ENCODE measurements at regions not wholly inside any gene's neighbourhood (a gene's known extent, or its start where the extent isn't known, plus 50 kb on each side); places are given as distances from the start of the nearest gene placed in this dataset.

- Histone ChIP-seq H3K36me3 (ENCODE audit: control insufficient read depth in 2 of 2, extremely low read depth in 1 of 2, insufficient read depth in 2 of 2, low read length in 2 of 2) (no peaks in the 10 kb centered on the region), H3K4me3 (ENCODE audit: control insufficient read depth in 2 of 3, extremely low read depth in 1 of 3, insufficient read depth in 2 of 3, low read depth in 1 of 3, low read length in 3 of 3) (no peak overlapping the region), H4K20me1 (ENCODE audit: control insufficient read depth, extremely low read depth, insufficient read depth, low read length) (no peaks in the 10 kb centered on the region), H3K9me3 (ENCODE audit: control insufficient read depth, low read depth, low read length) (peaks cover 2% of the 10 kb centered on the region), H3K9me1 (ENCODE audit: control insufficient read depth, extremely low read depth, insufficient read depth, low read length) (no peaks in the 10 kb centered on the region), H3K79me2 (ENCODE audit: control insufficient read depth, insufficient read depth, low read length) (no peaks in the 10 kb centered on the region), H3K4me2 (ENCODE audit: control insufficient read depth, extremely low read depth, insufficient read depth, low read depth, low read length) (no peak overlapping the region), H2AFZ (ENCODE audit: control insufficient read depth, low read length) (no peak overlapping the region), H3K4me1 (ENCODE audit: control insufficient read depth, extremely low read depth, insufficient read depth, low read length) (no peaks in the 10 kb centered on the region), H3K27ac (ENCODE audit: control insufficient read depth, insufficient read depth, low read length) (no peak overlapping the region), H3K9ac (ENCODE audit: control insufficient read depth, extremely low read depth, insufficient read depth, low read length) (no peak overlapping the region), H3K27me3 (ENCODE audit: control insufficient read depth, extremely low read depth, insufficient read depth, low read length) (no peaks in the 10 kb centered on the region)
- dilution Hi-C loops (cut with MboI; ENCODE audit: extremely low pct_ligation_motif_present, low sequenced_read_pairs), result no loop called here
- FAIRE-seq, result no peak
- TF ChIP-seq EZH2 (IDR thresholded peaks at IDR 0.05; ENCODE audit: low read length) (no peak), CTCF (optimal IDR thresholded peaks at IDR 0.05 in 1 of 3, IDR thresholded peaks at IDR 0.05 in 1 of 3, conservative IDR thresholded peaks at IDR 0.05 in 1 of 3; ENCODE audit: extremely low read depth in 1 of 3, insufficient read depth in 2 of 3, low read length in 3 of 3) (no peak)
- no peak for DNase-seq (ENCODE audit: low read depth, low spot score)
These were observed 480.2 kb downstream of the SMARCA1 start for GRCh38 chrX:129043138-129043537.

DNA sequence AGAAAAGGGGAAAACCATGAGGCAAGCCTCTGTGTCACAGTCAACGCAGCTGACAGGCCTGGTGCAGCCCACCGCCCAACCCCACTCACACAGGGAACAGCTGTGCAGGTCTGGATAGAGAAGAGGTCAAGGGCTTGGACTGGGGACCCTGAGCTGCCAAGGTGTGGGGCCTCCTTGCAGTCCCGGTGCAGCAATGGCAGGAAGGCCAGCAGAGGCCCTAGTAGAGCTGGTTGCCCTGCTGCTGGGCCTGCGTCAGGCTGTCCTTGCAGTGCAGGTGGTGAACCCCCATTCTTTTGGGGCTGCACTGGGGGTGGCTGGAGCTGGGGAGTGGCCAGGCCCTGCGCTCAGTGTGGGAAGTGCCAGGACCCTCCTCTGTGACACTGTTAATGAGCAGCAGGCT, 482.0 kb downstream of the SMARCA1 start:
- H3K9me1 ChIP-seq (ENCODE audit: control insufficient read depth, extremely low read depth, insufficient read depth, low read length), result no peaks in the 10 kb centered on the region

More for the DNA sequence above, 482.0 kb downstream of the SMARCA1 start:
- DNase-seq (ENCODE audit: low read depth, low spot score) (no peak), FAIRE-seq (no peak)
- H3K9me3 ChIP-seq (ENCODE audit: control insufficient read depth, low read depth, low read length), result peaks cover 2% of the 10 kb centered on the region
- no peaks in the 10 kb centered on the region for H3K4me1 ChIP-seq (ENCODE audit: control insufficient read depth, extremely low read depth, insufficient read depth, low read length)
- no peaks in the 10 kb centered on the region for H3K79me2 ChIP-seq (ENCODE audit: control insufficient read depth, insufficient read depth, low read length)
- no peak overlapping the region for H3K4me2 ChIP-seq (ENCODE audit: control insufficient read depth, extremely low read depth, insufficient read depth, low read depth, low read length)
- H4K20me1 ChIP-seq (ENCODE audit: control insufficient read depth, extremely low read depth, insufficient read depth, low read length), result no peaks in the 10 kb centered on the region
- no peak overlapping the region for H3K9ac ChIP-seq (ENCODE audit: control insufficient read depth, extremely low read depth, insufficient read depth, low read length)
- H3K36me3 ChIP-seq (ENCODE audit: control insufficient read depth in 2 of 2, extremely low read depth in 1 of 2, insufficient read depth in 2 of 2, low read length in 2 of 2), result no peaks in the 10 kb centered on the region
- TF ChIP-seq CTCF (optimal IDR thresholded peaks at IDR 0.05 in 1 of 3, IDR thresholded peaks at IDR 0.05 in 1 of 3, conservative IDR thresholded peaks at IDR 0.05 in 1 of 3; ENCODE audit: extremely low read depth in 1 of 3, insufficient read depth in 2 of 3, low read length in 3 of 3) (no peak), EZH2 (IDR thresholded peaks at IDR 0.05; ENCODE audit: low read length) (no peak)
- H2AFZ ChIP-seq (ENCODE audit: control insufficient read depth, low read length), result no peak overlapping the region
- no peak overlapping the region for H3K4me3 ChIP-seq (ENCODE audit: control insufficient read depth in 2 of 3, extremely low read depth in 1 of 3, insufficient read depth in 2 of 3, low read depth in 1 of 3, low read length in 3 of 3)
- H3K27me3 ChIP-seq (ENCODE audit: control insufficient read depth, extremely low read depth, insufficient read depth, low read length), result no peaks in the 10 kb centered on the region
- dilution Hi-C loops (cut with MboI; ENCODE audit: extremely low pct_ligation_motif_present, low sequenced_read_pairs), result no loop called here
- H3K27ac ChIP-seq (ENCODE audit: control insufficient read depth, insufficient read depth, low read length), result no peak overlapping the region

All from keratinocyte (primary cell).